Naive thymus-derived CD8-positive, alpha-beta T cell (primary cell): ENCODE measurements at regions not wholly inside any gene's neighbourhood (a gene's known extent, or its start where the extent isn't known, plus 50 kb on each side); places are given as distances from the start of the nearest gene placed in this dataset.
A peak's percentile ranks its signal among the peaks of the same experiment; 100 is the strongest.

Experiments
- ATAC-seq, 2 donors: fragments of 150-1000 bp; cut with Tn5 transposase in 1 of 2; sonication (Bioruptor Pico), chemical (Tn5 transposase) in 1 of 2; 1 replicate in 1 of 2; 2 replicates in 1 of 2; pipeline ENCODE4 v1.10.0; 2021; ENCODE audit warnings: mild to moderate bottlenecking in 2 of 2, moderate library complexity in 2 of 2
- POLR2A ChIA-PET: fragments of 350-600 bp; sonication (Branson Sonifier 250); formaldehyde crosslinking; loops from one replicate; lab custom pipeline; 2021; ENCODE audit warnings: antibody characterized with exemption; lab: Charles Lee
- DNase-seq, 10 donors: peaks; one replicate each; pipeline versions ENCODE4 v3.0.0 to v3.0.0-alpha.2; 2020 to 2022
- H3K27ac Mint-ChIP-seq, 10 donors: one replicate each; pipeline ENCODE4 v1.8.0; 2020 to 2022; ENCODE audit warnings: mild to moderate bottlenecking in 10 of 10, mixed read lengths in 10 of 10, moderate library complexity in 4 of 10, inconsistent platforms in 1 of 10
- H3K27me3 Mint-ChIP-seq, 5 donors: one replicate each; pipeline ENCODE4 v1.8.0; 2021 to 2022; ENCODE audit warnings: mixed read lengths in 5 of 5
- H3K36me3 Mint-ChIP-seq, 3 donors: one replicate each; pipeline ENCODE4 v1.8.0; 2020 to 2022; ENCODE audit warnings: mixed read lengths in 3 of 3, mild to moderate bottlenecking in 2 of 3, inconsistent platforms in 1 of 3
- H3K4me1 Mint-ChIP-seq, 4 donors: one replicate each; pipeline ENCODE4 v1.8.0; 2021 to 2022; ENCODE audit warnings: mixed read lengths in 4 of 4
- H3K4me3 Mint-ChIP-seq, 10 donors: one replicate each; pipeline ENCODE4 v1.8.0; 2020 to 2022; ENCODE audit warnings: mild to moderate bottlenecking in 10 of 10, mixed read lengths in 10 of 10, moderate library complexity in 6 of 10, inconsistent platforms in 1 of 10
- H3K9me3 Mint-ChIP-seq, 9 donors: one replicate each; pipeline ENCODE4 v1.8.0; 2020 to 2022; ENCODE audit warnings: mixed read lengths in 9 of 9, mild to moderate bottlenecking in 3 of 9, inconsistent platforms in 1 of 9, moderate library complexity in 1 of 9

DNA sequence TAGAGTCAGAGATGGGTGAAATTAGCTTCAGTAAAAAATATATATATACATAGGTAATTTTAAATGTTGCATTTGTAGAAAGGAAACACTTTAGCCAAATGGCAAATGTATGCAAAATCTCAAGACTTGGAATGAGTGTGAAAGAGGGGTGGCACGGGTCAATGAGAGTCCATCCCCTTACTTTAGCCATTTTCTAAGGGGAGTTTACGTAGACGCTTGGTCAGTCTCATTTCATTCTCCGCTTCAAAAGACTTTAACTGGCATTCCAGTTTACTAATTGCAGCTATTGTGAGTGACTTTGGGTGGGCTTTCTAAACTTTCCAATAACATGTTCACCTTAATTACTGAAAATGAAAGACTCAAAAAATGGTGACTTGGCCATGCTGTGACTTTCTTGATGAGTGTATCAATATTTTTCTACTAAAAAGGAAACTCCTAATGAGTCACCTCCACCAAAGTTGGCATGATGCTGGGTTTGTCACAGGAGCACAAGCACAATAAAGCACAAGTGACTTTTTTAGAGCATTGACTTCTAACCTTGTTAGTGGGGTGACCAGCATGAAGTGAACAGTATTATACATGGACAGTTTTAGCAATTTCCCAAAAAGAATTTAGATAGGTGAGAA is 356.0 kb upstream of the RASGEF1B start:
- no peak overlapping the region for H3K27ac Mint-ChIP-seq
- DNase-seq, result no peak
- POLR2A ChIA-PET, result interaction anchor here (0.8 kb wide), 1 partner anchor 16 kb away, joined by 3 read pairs; no protein-coding TSS in a partner anchor
- H3K4me3 Mint-ChIP-seq, result no peak overlapping the region
- H3K27me3 Mint-ChIP-seq, result peaks cover 0 to 4% (median 0%) of the 10 kb centered on the region in 5 donors
- H3K36me3 Mint-ChIP-seq, result no peaks in the 10 kb centered on the region
- no peaks in the 10 kb centered on the region for H3K4me1 Mint-ChIP-seq
- no peaks in the 10 kb centered on the region for H3K9me3 Mint-ChIP-seq
- ATAC-seq, result no peak

DNA sequence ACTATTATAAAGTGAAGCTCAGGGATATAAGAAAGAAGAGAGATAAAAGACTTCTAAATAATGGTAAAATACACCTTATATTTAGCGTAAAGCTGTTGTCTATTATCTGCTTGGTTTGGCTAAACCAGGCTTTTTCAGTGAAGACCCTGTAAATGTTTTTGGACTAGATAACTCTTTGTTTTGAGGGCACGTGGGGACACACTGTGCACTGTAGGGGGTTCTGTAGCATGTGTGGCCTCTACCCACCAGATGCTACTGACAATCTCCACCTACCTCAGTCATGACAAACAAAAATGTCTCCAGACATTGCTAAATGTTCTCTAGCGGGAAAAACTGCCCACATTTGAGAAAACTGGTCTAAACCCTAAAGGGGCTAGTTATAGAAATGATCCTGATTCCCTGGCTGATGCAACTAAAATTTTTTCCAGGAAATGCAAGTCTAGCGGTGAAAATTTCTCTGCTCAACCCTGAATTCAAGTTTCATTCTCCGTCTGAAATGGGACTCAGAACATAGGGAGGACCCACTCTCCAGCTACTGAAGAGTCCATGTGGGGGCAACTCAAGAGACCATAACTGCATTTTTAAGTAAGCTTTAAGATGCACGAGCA is 355.2 kb upstream of the RASGEF1B start:
- Mint-ChIP-seq H3K4me3 (no peak overlapping the region), H3K36me3 (no peaks in the 10 kb centered on the region), H3K9me3 (no peaks in the 10 kb centered on the region), H3K4me1 (no peaks in the 10 kb centered on the region), H3K27me3 (peaks cover 0 to 1% (median 0%) of the 10 kb centered on the region in 5 donors), H3K27ac (no peak overlapping the region)
- no peak for DNase-seq
- ATAC-seq, result no peak
- POLR2A ChIA-PET, result no interaction called here

DNA sequence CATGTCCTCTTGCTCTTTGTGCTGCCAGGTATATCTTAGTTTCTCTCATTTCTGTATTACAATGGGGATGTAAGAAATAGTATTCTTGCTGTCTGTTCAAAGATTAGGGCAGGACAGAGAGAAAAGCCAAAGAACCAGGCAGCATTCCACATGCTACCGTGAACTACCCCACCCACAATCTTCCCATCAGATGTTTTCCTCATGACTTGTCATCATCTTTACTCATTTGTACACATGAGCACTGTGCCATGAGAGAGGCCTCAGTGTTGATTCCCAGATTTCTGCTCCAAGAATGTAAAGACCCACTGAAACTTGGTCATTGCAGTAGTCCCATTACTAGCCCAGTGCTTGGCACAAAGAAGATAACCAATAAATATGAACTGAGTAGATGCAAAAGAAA is 354.6 kb upstream of the RASGEF1B start:
- Mint-ChIP-seq H3K27me3 (peaks cover 0 to 6% (median 0%) of the 10 kb centered on the region in 5 donors), H3K4me1 (no peaks in the 10 kb centered on the region), H3K4me3 (no peak overlapping the region), H3K27ac (peak overlapping the region in 1 of 10 donors; percentile 4), H3K9me3 (no peaks in the 10 kb centered on the region), H3K36me3 (no peaks in the 10 kb centered on the region)
- DNase-seq (no peak), ATAC-seq (no peak)
- POLR2A ChIA-PET, result no interaction called here

GRCh38 chr4:81818385-81818920 is 346.7 kb upstream of the RASGEF1B start:
- H3K36me3 Mint-ChIP-seq, result no peaks in the 10 kb centered on the region
- H3K27me3 Mint-ChIP-seq, result peaks cover 5 to 21% (median 10%) of the 10 kb centered on the region in 5 donors
- no peaks in the 10 kb centered on the region for H3K9me3 Mint-ChIP-seq
- no peak for DNase-seq
- no peak overlapping the region for H3K4me3 Mint-ChIP-seq
- no peaks in the 10 kb centered on the region for H3K4me1 Mint-ChIP-seq
- ATAC-seq, result no peak
- POLR2A ChIA-PET, result no interaction called here
- H3K27ac Mint-ChIP-seq, result no peak overlapping the region

DNA sequence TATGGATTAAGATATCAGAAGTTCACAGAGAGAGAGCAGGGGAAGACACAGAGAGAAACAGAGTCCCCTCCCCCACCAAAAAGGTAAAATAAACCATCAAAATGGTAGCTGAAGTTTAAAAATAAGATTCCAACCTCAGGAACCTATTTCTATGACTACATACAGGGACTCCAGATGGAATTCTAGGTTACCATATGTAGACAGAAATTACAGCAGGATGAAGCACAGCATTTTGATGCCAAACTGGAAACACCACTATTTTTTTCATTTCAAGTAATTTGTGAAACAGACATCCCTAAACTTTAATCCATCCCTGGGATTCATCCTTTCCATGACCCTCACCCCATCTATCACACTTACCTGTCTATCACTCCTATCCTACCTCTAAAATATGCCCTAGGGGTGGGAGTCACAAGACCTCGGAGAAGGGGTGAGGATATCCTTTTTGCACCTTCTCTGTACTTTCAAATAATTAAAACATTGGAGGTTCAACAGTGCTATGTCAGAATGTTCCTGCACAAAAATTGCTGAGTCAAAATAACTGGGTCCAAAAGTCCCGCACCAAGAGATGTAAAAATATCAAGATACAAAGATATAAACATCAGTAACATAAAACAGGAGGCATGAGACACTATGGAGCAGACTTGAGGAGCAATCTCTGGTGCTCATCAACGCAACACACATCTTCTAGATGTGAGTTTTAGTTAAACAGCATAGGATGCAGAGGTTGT is 344.5 kb upstream of the RASGEF1B start:
- H3K27ac Mint-ChIP-seq, result peak overlapping the region in 1 of 10 donors; percentile 6
- H3K9me3 Mint-ChIP-seq, result no peaks in the 10 kb centered on the region
- no peak overlapping the region for H3K4me3 Mint-ChIP-seq
- H3K27me3 Mint-ChIP-seq, result peaks cover 5 to 17% (median 12%) of the 10 kb centered on the region in 5 donors
- no peaks in the 10 kb centered on the region for H3K36me3 Mint-ChIP-seq
- no peak for ATAC-seq
- POLR2A ChIA-PET, result no interaction called here
- H3K4me1 Mint-ChIP-seq, result no peaks in the 10 kb centered on the region
- DNase-seq, result no peak

- Mint-ChIP-seq H3K27me3 (peaks cover 0 to 10% (median 4%) of the 10 kb centered on the region in 5 donors), H3K4me3 (no peak overlapping the region), H3K9me3 (no peaks in the 10 kb centered on the region), H3K4me1 (no peaks in the 10 kb centered on the region), H3K36me3 (no peaks in the 10 kb centered on the region), H3K27ac (no peak overlapping the region)
- DNase-seq, result no peak
- no peak for ATAC-seq
- POLR2A ChIA-PET, result no interaction called here
Measured at GRCh38 chr4:81814987-81815541, 343.4 kb upstream of the RASGEF1B start.

DNA sequence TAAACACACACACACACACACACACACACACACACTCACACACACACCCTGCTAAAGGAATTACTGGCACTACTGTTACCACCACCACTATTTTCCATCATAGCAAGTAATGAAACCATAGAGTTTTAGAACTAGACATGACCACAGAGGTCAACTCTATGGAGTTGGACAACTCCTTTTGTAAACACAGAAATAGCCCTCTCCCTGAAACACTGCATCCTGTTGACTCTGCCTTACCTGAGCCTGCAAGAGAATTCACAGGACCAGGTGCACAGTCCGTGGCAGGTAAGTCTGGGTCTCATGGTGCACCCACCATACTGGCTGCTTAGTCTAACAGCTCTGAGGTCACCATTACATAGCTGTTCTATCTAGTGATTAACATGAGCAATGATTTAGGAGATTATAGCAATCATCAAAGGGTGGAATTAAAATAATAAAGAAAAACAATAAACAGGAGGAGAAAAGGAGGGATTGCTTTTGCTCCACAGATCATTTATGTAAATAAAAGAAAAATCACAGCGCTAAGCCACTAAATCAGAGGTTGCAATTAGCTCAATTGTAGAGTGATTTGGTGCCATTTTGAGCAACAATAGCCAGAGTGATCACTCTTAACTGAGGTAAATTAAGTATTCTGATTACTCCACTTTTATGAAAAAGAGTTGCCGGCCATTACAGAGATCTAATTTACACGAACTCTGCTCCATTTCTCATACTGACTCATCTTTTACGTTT is 340.0 kb upstream of the RASGEF1B start:
- no peak for ATAC-seq
- Mint-ChIP-seq H3K27ac (no peak overlapping the region), H3K9me3 (no peaks in the 10 kb centered on the region), H3K27me3 (peaks cover 0 to 5% (median 3%) of the 10 kb centered on the region in 5 donors), H3K4me3 (no peak overlapping the region), H3K36me3 (no peaks in the 10 kb centered on the region), H3K4me1 (no peaks in the 10 kb centered on the region)
- POLR2A ChIA-PET, result no interaction called here
- DNase-seq, result no peak

- H3K27me3 Mint-ChIP-seq, result peaks cover 0 to 8% (median 2%) of the 10 kb centered on the region in 5 donors
- no peak overlapping the region for H3K4me3 Mint-ChIP-seq
- no peaks in the 10 kb centered on the region for H3K9me3 Mint-ChIP-seq
- ATAC-seq, result no peak
- POLR2A ChIA-PET, result no interaction called here
- H3K4me1 Mint-ChIP-seq, result no peaks in the 10 kb centered on the region
- no peak overlapping the region for H3K27ac Mint-ChIP-seq
- H3K36me3 Mint-ChIP-seq, result no peaks in the 10 kb centered on the region
- DNase-seq, result no peak
Measured at GRCh38 chr4:81808011-81808672, 336.4 kb upstream of the RASGEF1B start.

DNA sequence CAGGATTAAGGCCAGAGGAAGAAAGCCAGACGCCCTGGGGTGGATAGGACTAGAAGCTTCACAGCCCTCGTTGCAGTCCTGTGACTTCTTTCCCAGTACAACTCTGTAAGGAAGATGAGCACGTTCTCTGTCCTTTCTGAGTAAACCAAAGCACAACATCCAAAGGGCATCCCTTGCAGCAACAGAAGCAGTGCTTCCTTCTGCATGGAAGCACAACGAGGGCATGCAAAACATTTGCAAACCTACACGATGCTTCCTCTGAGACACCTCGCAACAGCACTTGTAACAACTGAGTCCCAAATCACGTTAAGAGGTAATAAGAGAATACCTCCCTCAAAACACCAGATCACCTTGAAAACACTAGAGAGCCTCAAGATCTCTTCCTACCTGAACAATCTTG is 335.7 kb upstream of the RASGEF1B start:
- DNase-seq (no peak), ATAC-seq (no peak)
- POLR2A ChIA-PET, result no interaction called here
- no peak overlapping the region for H3K4me3 Mint-ChIP-seq
- H3K36me3 Mint-ChIP-seq, result no peaks in the 10 kb centered on the region
- no peaks in the 10 kb centered on the region for H3K9me3 Mint-ChIP-seq
- H3K27me3 Mint-ChIP-seq, result peaks cover 0 to 11% (median 2%) of the 10 kb centered on the region in 5 donors
- no peaks in the 10 kb centered on the region for H3K4me1 Mint-ChIP-seq
- H3K27ac Mint-ChIP-seq, result no peak overlapping the region

DNA sequence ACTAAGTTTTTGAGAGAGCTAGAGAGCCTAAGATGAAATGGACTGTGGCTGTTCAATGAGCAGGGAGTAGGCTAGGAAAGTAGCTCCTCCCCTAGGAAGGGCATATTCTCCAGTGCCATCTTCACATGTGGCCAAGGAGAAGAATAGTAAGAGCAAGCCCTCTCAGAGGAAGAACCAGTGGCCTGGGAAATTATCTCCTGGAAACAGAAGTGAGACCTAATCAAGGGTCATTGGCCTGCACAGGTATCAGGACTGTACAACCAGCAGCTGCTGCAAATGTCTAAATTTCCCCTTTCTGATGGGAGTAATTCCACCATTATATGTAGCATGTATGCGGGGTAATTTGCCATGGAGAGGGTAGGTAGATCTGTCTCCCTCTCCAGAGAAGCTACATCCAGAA is 334.8 kb upstream of the RASGEF1B start:
- Mint-ChIP-seq H3K27me3 (peaks cover 0 to 9% (median 0%) of the 10 kb centered on the region in 5 donors), H3K27ac (no peak overlapping the region), H3K4me3 (no peak overlapping the region), H3K9me3 (no peaks in the 10 kb centered on the region), H3K36me3 (no peaks in the 10 kb centered on the region), H3K4me1 (no peaks in the 10 kb centered on the region)
- DNase-seq, result no peak
- ATAC-seq, result no peak
- POLR2A ChIA-PET, result no interaction called here

DNA sequence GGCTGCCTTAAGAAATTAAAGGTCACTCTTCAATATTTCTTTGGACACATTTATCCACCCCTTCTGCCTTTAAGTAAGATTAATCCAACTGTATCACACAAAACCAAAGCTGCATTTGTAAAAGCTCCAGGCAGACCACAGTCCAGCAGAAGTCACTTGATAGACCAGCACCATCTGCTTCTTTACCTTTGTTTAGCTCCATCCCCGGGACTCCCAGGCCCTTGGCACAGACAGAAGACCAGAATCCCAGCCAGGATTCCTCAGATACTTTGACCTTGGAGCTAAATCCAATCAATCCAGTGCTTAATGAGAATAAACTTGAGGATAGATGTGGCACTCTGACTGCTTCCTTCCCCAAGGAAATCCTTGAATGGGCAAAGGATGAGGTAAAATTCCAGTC is 333.1 kb upstream of the RASGEF1B start:
- Mint-ChIP-seq H3K4me1 (no peaks in the 10 kb centered on the region), H3K4me3 (no peak overlapping the region), H3K36me3 (no peaks in the 10 kb centered on the region), H3K9me3 (no peaks in the 10 kb centered on the region), H3K27ac (peak overlapping the region in 1 of 10 donors; percentile 5), H3K27me3 (peaks cover 0 to 8% (median 0%) of the 10 kb centered on the region in 5 donors)
- DNase-seq, result no peak
- POLR2A ChIA-PET, result no interaction called here
- no peak for ATAC-seq

DNA sequence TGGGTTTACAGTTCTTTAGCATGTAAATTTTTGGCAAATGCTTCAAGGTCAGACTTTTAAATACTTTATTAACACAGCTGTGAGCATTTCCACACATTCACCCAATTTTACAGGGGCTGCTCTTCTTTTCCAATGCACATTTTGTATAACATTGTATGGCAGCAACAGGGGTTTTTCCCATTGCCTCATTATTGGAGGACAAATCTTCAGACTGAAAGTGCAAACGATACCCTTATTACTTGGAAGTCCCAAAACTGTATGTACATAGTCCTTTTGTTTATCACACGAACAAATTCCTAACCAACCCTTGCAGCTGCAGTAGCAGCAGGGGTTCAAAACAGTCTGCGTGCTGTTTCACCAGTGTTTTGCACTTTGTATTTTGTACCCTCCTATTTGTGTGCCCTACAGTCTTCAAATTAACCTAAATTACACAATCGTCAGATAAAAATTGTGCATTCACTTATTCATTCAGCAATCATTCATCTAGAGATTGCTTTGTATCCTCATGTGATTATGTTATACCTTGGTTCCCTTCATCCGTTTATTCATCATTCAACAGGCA is 330.7 kb upstream of the RASGEF1B start:
- Mint-ChIP-seq H3K4me3 (no peak overlapping the region), H3K36me3 (no peaks in the 10 kb centered on the region), H3K4me1 (peaks cover 0 to 3% (median 0%) of the 10 kb centered on the region in 4 donors), H3K27ac (no peak overlapping the region), H3K27me3 (peaks cover 0 to 8% (median 0%) of the 10 kb centered on the region in 5 donors), H3K9me3 (peaks cover 0 to 3% (median 0%) of the 10 kb centered on the region in 9 donors)
- POLR2A ChIA-PET, result no interaction called here
- ATAC-seq (no peak), DNase-seq (no peak)
